Stimulated activated CD4-positive, alpha-beta T cell treated with anti-CD3 and anti-CD28 coated beads, Interleukin-4, amount 100 ng/mL, for 4 hours (primary cell): ENCODE measurements at regions not wholly inside any gene's neighbourhood (a gene's known extent, or its start where the extent isn't known, plus 50 kb on each side); places are given as distances from the start of the nearest gene placed in this dataset.
"Not testable (repeated sequence)": the region's sequence is repeated elsewhere in the genome, so short reads cannot be mapped to it uniquely, and the experiment has no call there.

Experiments used
- DNase-seq, 2 experiments: peaks; one replicate each; pipeline ENCODE4 v3.0.0-alpha.2; 2020

GRCh38 chr3:170701696-170702678 is 116.1 kb upstream of the SLC7A14 start:
- no peak for DNase-seq

- no peak for DNase-seq
Measured at GRCh38 chr3:170700054-170700404, 114.2 kb upstream of the SLC7A14 start.

- DNase-seq: no peak
Measured at GRCh38 chr3:170699158-170700053, 113.5 kb upstream of the SLC7A14 start.

GRCh38 chr3:170697908-170698307 is 112.0 kb upstream of the SLC7A14 start:
- DNase-seq: no peak

GRCh38 chr3:170697131-170697530 is 111.3 kb upstream of the SLC7A14 start:
- DNase-seq: no peak

- no peak for DNase-seq
Measured at GRCh38 chr3:170695486-170696064, 109.7 kb upstream of the SLC7A14 start.

- DNase-seq: no peak
Measured at GRCh38 chr3:170692720-170693119, 106.8 kb upstream of the SLC7A14 start.

- no peak for DNase-seq
Measured at GRCh38 chr3:170690661-170690981, 104.7 kb upstream of the SLC7A14 start.

GRCh38 chr3:170689893-170690660 is 104.2 kb upstream of the SLC7A14 start:
- DNase-seq: peak in 1 of 2 experiments; percentile 52

- no peak for DNase-seq
Measured at GRCh38 chr3:170689296-170689829, 103.5 kb upstream of the SLC7A14 start.

GRCh38 chr3:170688222-170688621 is 102.3 kb upstream of the SLC7A14 start:
- DNase-seq: not testable (repeated sequence)

- no peak for DNase-seq
Measured at GRCh38 chr3:170680593-170680992, 94.7 kb upstream of the SLC7A14 start.

GRCh38 chr3:170679190-170679589 is 93.3 kb upstream of the SLC7A14 start:
- DNase-seq: no peak

- no peak for DNase-seq
Measured at GRCh38 chr3:170670504-170670903, 84.6 kb upstream of the SLC7A14 start.

- not testable (repeated sequence) for DNase-seq
Measured at GRCh38 chr3:170662986-170663385, 77.1 kb upstream of the SLC7A14 start.

- no peak for DNase-seq
Measured at GRCh38 chr3:170660139-170660538, 74.3 kb upstream of the SLC7A14 start.

GRCh38 chr3:170657312-170657711 is 71.4 kb upstream of the SLC7A14 start:
- DNase-seq: no peak

GRCh38 chr3:170656284-170656683 is 70.4 kb upstream of the SLC7A14 start:
- no peak for DNase-seq

- no peak for DNase-seq
Measured at GRCh38 chr3:170653801-170654200, 67.9 kb upstream of the SLC7A14 start.

GRCh38 chr3:170651260-170651845 is 65.5 kb upstream of the SLC7A14 start:
- no peak for DNase-seq

- not testable (repeated sequence) for DNase-seq
Measured at GRCh38 chr3:170650557-170650956, 64.7 kb upstream of the SLC7A14 start.

GRCh38 chr3:170644711-170645110 is 58.8 kb upstream of the SLC7A14 start:
- DNase-seq: no peak
